H1 (cell line): ENCODE measurements at regions not wholly inside any gene's neighbourhood (a gene's known extent, or its start where the extent isn't known, plus 50 kb on each side); places are given as distances from the start of the nearest gene placed in this dataset.

Source experiments
- CTCF ChIA-PET: fragments of 300-600 bp; sonication (Branson Sonifier 250); formaldehyde crosslinking; loops from one replicate; lab custom pipeline; 2021; ENCODE audit not compliant: partially characterized antibody; lab: Charles Lee
- POLR2A ChIA-PET: fragments of 300-600 bp; sonication (Branson Sonifier 250); formaldehyde crosslinking; loops from one replicate; lab custom pipeline; 2021; ENCODE audit warnings: inconsistent platforms; ENCODE audit not compliant: partially characterized antibody; lab: Charles Lee
- DNase-seq, 2 experiments: peaks; one replicate each; pipeline versions ENCODE4 v3.0.0 to v3.0.0-alpha.2; 2010 to 2022; ENCODE audit warnings: low spot score in 2 of 2, low read depth in 1 of 2, mixed read lengths in 1 of 2
- FAIRE-seq: peaks from 2 replicates; lab custom pipeline; 2011; peaks lifted over from hg19 to GRCh38; lab: Jason Lieb, UNC
- H2AFZ ChIP-seq: 2 replicates; pipeline ENCODE4 v1.8.1; 2012; ENCODE audit warnings: low read length, inconsistent platforms
- H2AK5ac ChIP-seq: 2 replicates; pipeline ENCODE4 v1.6.1; 2013; ENCODE audit warnings: low read depth, low read length
- H2BK120ac ChIP-seq: replicated peaks from 2 replicates; pipeline ENCODE3; 2013; ENCODE audit warnings: low read depth, low read length, inconsistent platforms
- H2BK12ac ChIP-seq: 2 replicates; pipeline ENCODE4 v1.6.1; 2013; ENCODE audit warnings: low read depth, low read length
- H2BK15ac ChIP-seq: 2 replicates; pipeline ENCODE4 v1.6.1; 2013; ENCODE audit warnings: low read length
- H2BK20ac ChIP-seq: 2 replicates; pipeline ENCODE4 v1.6.1; 2013; ENCODE audit warnings: low read length
- H2BK5ac ChIP-seq: 2 replicates; pipeline ENCODE4 v1.6.1; 2013; ENCODE audit warnings: low read depth, low read length
- H3K14ac ChIP-seq: 2 replicates; pipeline ENCODE4 v1.6.1; 2013; ENCODE audit warnings: inconsistent platforms; ENCODE audit not compliant: insufficient read length
- H3K18ac ChIP-seq: 2 replicates; pipeline ENCODE4 v1.6.1; 2013; ENCODE audit warnings: low read length; ENCODE audit errors: extremely low read depth
- H3K23ac ChIP-seq: 2 replicates; pipeline ENCODE4 v1.6.1; 2013; ENCODE audit warnings: inconsistent platforms; ENCODE audit not compliant: insufficient read length
- H3K23me2 ChIP-seq: 2 replicates; pipeline ENCODE4 v1.6.1; 2013; ENCODE audit warnings: low read depth, low read length
- H3K27ac ChIP-seq: 2 replicates; pipeline ENCODE4 v1.6.1; 2011; ENCODE audit warnings: low read depth, low read length, inconsistent platforms
- H3K27me3 ChIP-seq, 4 experiments: replicated peaks in 1 of 4; 1 replicate in 1 of 4; 2 replicates in 3 of 4; pipeline versions ENCODE4 v1.6.1 to v1.8.1; 2011 to 2013; ENCODE audit warnings: low read length in 3 of 4, mild to moderate bottlenecking in 3 of 4, inconsistent platforms in 2 of 4, mixed read lengths in 2 of 4, moderate library complexity in 1 of 4; ENCODE audit not compliant: control insufficient read depth in 3 of 4, insufficient read depth in 3 of 4; ENCODE audit errors: extremely low read depth in 1 of 4
- H3K36me3 ChIP-seq, 4 experiments: 2 replicates each; pipeline versions ENCODE4 v1.6.1 to v1.8.1; 2011 to 2013; ENCODE audit warnings: mild to moderate bottlenecking in 4 of 4, low read length in 3 of 4, moderate library complexity in 2 of 4, control low read depth in 1 of 4, inconsistent platforms in 1 of 4; ENCODE audit not compliant: insufficient read depth in 4 of 4, control insufficient read depth in 2 of 4
- H3K4ac ChIP-seq: replicated peaks from 2 replicates; pipeline ENCODE3; 2013; ENCODE audit warnings: low read length, low read depth, mixed read lengths, inconsistent platforms; ENCODE audit not compliant: insufficient read length
- H3K4me1 ChIP-seq, 4 experiments: replicated peaks in 1 of 4; 1 replicate in 1 of 4; 2 replicates in 3 of 4; pipeline versions ENCODE4 v1.6.1 to v1.8.1; 2011 to 2013; ENCODE audit warnings: low read length in 3 of 4, inconsistent platforms in 2 of 4, mixed read lengths in 1 of 4; ENCODE audit not compliant: insufficient read depth in 4 of 4, control insufficient read depth in 3 of 4
- H3K4me2 ChIP-seq, 2 experiments: 2 replicates each; pipeline versions ENCODE4 v1.6.1 to v1.8.1; 2011 to 2013; ENCODE audit warnings: low read depth in 2 of 2, low read length in 2 of 2, control low read depth in 1 of 2, inconsistent platforms in 1 of 2, mild to moderate bottlenecking in 1 of 2; ENCODE audit not compliant: insufficient read depth in 1 of 2
- H3K4me3 ChIP-seq, 4 experiments: fragments of 200-600, 300-600 bp in 1 of 4; sonication (generic), shearing (Covaris generic), sonication (Bioruptor Twin) in 1 of 4; 2 replicates each; pipeline versions ENCODE4 v1.5.1 to v1.8.1; 2011 to 2016; ENCODE audit warnings: low read length in 4 of 4, low read depth in 3 of 4, control low read depth in 2 of 4, inconsistent platforms in 2 of 4, mild to moderate bottlenecking in 2 of 4, mixed read lengths in 1 of 4, moderate library complexity in 1 of 4; ENCODE audit not compliant: insufficient read depth in 2 of 4; ENCODE audit errors: extremely low read depth in 1 of 4
- H3K56ac ChIP-seq: replicated peaks from 2 replicates; pipeline ENCODE3; 2013; ENCODE audit warnings: low read depth, mild to moderate bottlenecking, mixed read lengths, low read length, inconsistent platforms; ENCODE audit not compliant: insufficient read length
- H3K79me1 ChIP-seq: 2 replicates; pipeline ENCODE4 v1.6.1; 2013; ENCODE audit warnings: low read depth, low read length, control low read depth
- H3K79me2 ChIP-seq, 2 experiments: 2 replicates each; pipeline versions ENCODE4 v1.6.1 to v1.8.1; 2012 to 2013; ENCODE audit warnings: low read length in 2 of 2, mild to moderate bottlenecking in 2 of 2, inconsistent platforms in 1 of 2; ENCODE audit not compliant: insufficient read depth in 2 of 2, control insufficient read depth in 1 of 2
- H3K9ac ChIP-seq, 4 experiments: replicated peaks in 1 of 4; 1 replicate in 1 of 4; 2 replicates in 3 of 4; pipeline versions ENCODE4 v1.6.1 to v1.8.1; 2011 to 2013; ENCODE audit warnings: low read depth in 3 of 4, low read length in 3 of 4, control low read depth in 2 of 4, mild to moderate bottlenecking in 2 of 4, moderate library complexity in 2 of 4, inconsistent platforms in 1 of 4; ENCODE audit errors: extremely low read depth in 1 of 4
- H3K9me3 ChIP-seq, 2 experiments: 2 replicates each; pipeline versions ENCODE4 v1.6.1 to v1.8.1; 2012 to 2013; ENCODE audit warnings: mild to moderate bottlenecking in 2 of 2, moderate library complexity in 2 of 2, control low read depth in 1 of 2, inconsistent platforms in 1 of 2, low read depth in 1 of 2, low read length in 1 of 2, mixed read lengths in 1 of 2; ENCODE audit not compliant: insufficient read depth in 2 of 2
- H4K20me1 ChIP-seq, 2 experiments: replicated peaks in 1 of 2; 2 replicates each; pipeline versions ENCODE3 to v1.8.1; 2011 to 2013; ENCODE audit warnings: inconsistent platforms in 2 of 2, low read length in 2 of 2, mild to moderate bottlenecking in 1 of 2; ENCODE audit not compliant: insufficient read depth in 2 of 2, control insufficient read depth in 1 of 2
- H4K5ac ChIP-seq: 2 replicates; pipeline ENCODE4 v1.6.1; 2013; ENCODE audit warnings: low read length, low read depth, mixed read lengths, inconsistent platforms; ENCODE audit not compliant: insufficient read length
- H4K8ac ChIP-seq: 2 replicates; pipeline ENCODE4 v1.8.0; 2013; ENCODE audit warnings: mild to moderate bottlenecking, moderate library complexity, low read length, inconsistent platforms; ENCODE audit not compliant: insufficient read depth; ENCODE audit errors: extremely low read depth
- H4K91ac ChIP-seq: replicated peaks from 2 replicates; pipeline ENCODE3; 2013; ENCODE audit warnings: low read length, mixed read lengths, inconsistent platforms; ENCODE audit not compliant: insufficient read length
- ASH2L ChIP-seq: fragments of 200-600, 300-600 bp; sonication (generic); IDR thresholded peaks from one replicate; pipeline ENCODE4 v1.7.1; 2017; ENCODE audit warnings: low read length
- CTBP2 ChIP-seq: IDR thresholded peaks from 2 replicates; pipeline ENCODE4 v1.7.0; 2011; ENCODE audit warnings: borderline replicate concordance, mild to moderate bottlenecking, moderate library complexity, mixed read lengths, low read length; ENCODE audit not compliant: insufficient read depth, insufficient read length
- RAD21 ChIP-seq, 2 experiments: IDR thresholded peaks in 1 of 2; conservative IDR thresholded peaks in 1 of 2; 2 replicates each; pipeline ENCODE4 v1.6.1; 2011; ENCODE audit warnings: low read depth in 2 of 2, low read length in 2 of 2, improper control_type of control experiment in 1 of 2, inconsistent platforms in 1 of 2, mild to moderate bottlenecking in 1 of 2, moderate library complexity in 1 of 2
- SIN3A ChIP-seq, 2 experiments: IDR thresholded peaks in 1 of 2; conservative IDR thresholded peaks in 1 of 2; 2 replicates each; pipeline ENCODE4 v1.6.1; 2011 to 2012; ENCODE audit warnings: low read length in 2 of 2, improper control_type of control experiment in 1 of 2, low read depth in 1 of 2, mild to moderate bottlenecking in 1 of 2
- TEAD4 ChIP-seq: IDR thresholded peaks from 2 replicates; pipeline ENCODE4 v1.6.1; 2012; ENCODE audit warnings: low read depth, low read length, inconsistent platforms, mixed read lengths
- YY1 ChIP-seq: IDR thresholded peaks from 2 replicates; pipeline ENCODE4 v1.6.1; 2011; ENCODE audit warnings: low read depth, mild to moderate bottlenecking, low read length
- WGBS, 2 experiments: shearing (Covaris generic) in 1 of 2; methylation state at CpG; one replicate each; pipeline versions ENCODE4 v1.1.6 to v1.1.7; 2013 to 2015; ENCODE audit warnings: low lambda C conversion rate in 2 of 2, mixed read lengths in 2 of 2, inconsistent platforms in 1 of 2, low coverage in 1 of 2, missing lambda C conversion rate in 1 of 2; ENCODE audit not compliant: insufficient replicate concordance in 2 of 2, insufficient coverage in 1 of 2, insufficient read length in 1 of 2; ENCODE audit errors: extremely low coverage in 1 of 2, missing lambda C conversion rate in 1 of 2; 5-methylcytosine and 5-hydroxymethylcytosine counted together
- TF ChIP-seq, protein P1 (sequence below): IDR thresholded peaks from 2 replicates; pipeline ENCODE4 v1.6.1; 2012; ENCODE audit warnings: inconsistent platforms
- TF ChIP-seq, protein P2 (sequence below): IDR thresholded peaks from 2 replicates; pipeline ENCODE4 v1.6.1; 2011; ENCODE audit warnings: low read depth, mild to moderate bottlenecking, low read length; ENCODE audit not compliant: insufficient read depth

DNA sequence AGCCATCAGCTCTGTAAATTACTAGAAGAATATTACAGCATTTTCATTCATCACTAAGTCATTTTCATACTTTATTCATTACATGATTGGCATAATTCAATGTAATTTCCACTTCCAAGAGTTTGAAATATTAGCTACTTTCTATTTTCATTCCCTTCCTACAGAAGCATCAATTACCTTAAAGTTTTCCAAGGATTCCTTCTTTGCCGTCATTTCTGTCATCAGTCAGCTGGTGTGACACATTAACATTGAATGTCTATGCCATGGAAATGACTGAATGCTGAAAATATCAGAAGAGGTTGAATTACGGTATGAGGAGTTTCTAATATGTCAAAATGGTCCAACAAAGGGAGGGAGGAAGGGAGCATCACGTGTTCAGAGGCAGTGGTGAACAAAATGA lies 718.2 kb upstream of the GRM7 start:
- no peak overlapping the region for H4K8ac ChIP-seq
- H3K36me3 ChIP-seq: no peaks in the 10 kb centered on the region
- no peak overlapping the region for H2BK120ac ChIP-seq
- 82% methylated on average over 3 of the region's 3 CpGs; no CpG with 5 or more reads in 1 of the 2 experiments for WGBS, 2 experiments
- no peak overlapping the region for H2BK5ac ChIP-seq
- H2BK15ac ChIP-seq: no peak overlapping the region
- no peaks in the 10 kb centered on the region for H3K79me1 ChIP-seq
- H3K27ac ChIP-seq: no peak overlapping the region
- no peaks in the 10 kb centered on the region for H3K79me2 ChIP-seq
- H3K4ac ChIP-seq: no peak overlapping the region
- no peak overlapping the region for H2BK12ac ChIP-seq
- no peak overlapping the region for H2BK20ac ChIP-seq
- CTCF ChIA-PET: no interaction called here
- H3K27me3 ChIP-seq: peaks cover 0 to 1% (median 0%) of the 10 kb centered on the region in 4 experiments; a peak in 1 of 7 replicates
- H4K20me1 ChIP-seq: no peaks in the 10 kb centered on the region
- no peak overlapping the region for H4K91ac ChIP-seq
- no peak overlapping the region for H4K5ac ChIP-seq
- H3K9me3 ChIP-seq: no peaks in the 10 kb centered on the region; a peak in 1 of 4 replicates
- H2AK5ac ChIP-seq: no peak overlapping the region
- H3K4me2 ChIP-seq: no peak overlapping the region
- H3K23ac ChIP-seq: no peak overlapping the region
- no peak overlapping the region for H3K56ac ChIP-seq
- FAIRE-seq (no peak), DNase-seq (no peak)
- no peak overlapping the region for H3K4me3 ChIP-seq
- H3K23me2 ChIP-seq: no peaks in the 10 kb centered on the region
- POLR2A ChIA-PET: no interaction called here
- no peak for TF ChIP-seq TEAD4
- TF ChIP-seq YY1: no peak
- TF ChIP-seq, protein P1, sequence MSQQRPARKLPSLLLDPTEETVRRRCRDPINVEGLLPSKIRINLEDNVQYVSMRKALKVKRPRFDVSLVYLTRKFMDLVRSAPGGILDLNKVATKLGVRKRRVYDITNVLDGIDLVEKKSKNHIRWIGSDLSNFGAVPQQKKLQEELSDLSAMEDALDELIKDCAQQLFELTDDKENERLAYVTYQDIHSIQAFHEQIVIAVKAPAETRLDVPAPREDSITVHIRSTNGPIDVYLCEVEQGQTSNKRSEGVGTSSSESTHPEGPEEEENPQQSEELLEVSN: no peak
- no peak for TF ChIP-seq RAD21 (IDR thresholded peaks at IDR 0.05 in 1 of 2, conservative IDR thresholded peaks at IDR 0.05 in 1 of 2; ENCODE audit: low read depth in 2 of 2, low read length in 2 of 2)
- TF ChIP-seq CTBP2: no peak
- no peak for TF ChIP-seq ASH2L
- no peak for TF ChIP-seq SIN3A (conservative IDR thresholded peaks at IDR 0.05 in 1 of 2, IDR thresholded peaks at IDR 0.05 in 1 of 2; ENCODE audit: low read depth in 1 of 2, low read length in 2 of 2)
- TF ChIP-seq, protein P2, sequence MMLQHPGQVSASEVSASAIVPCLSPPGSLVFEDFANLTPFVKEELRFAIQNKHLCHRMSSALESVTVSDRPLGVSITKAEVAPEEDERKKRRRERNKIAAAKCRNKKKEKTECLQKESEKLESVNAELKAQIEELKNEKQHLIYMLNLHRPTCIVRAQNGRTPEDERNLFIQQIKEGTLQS: no peak
- no peak overlapping the region for H2AFZ ChIP-seq
- H3K9ac ChIP-seq: no peak overlapping the region
- H3K14ac ChIP-seq: no peak overlapping the region
- H3K4me1 ChIP-seq: no peaks in the 10 kb centered on the region
- no peak overlapping the region for H3K18ac ChIP-seq
